H1 (cell line): ENCODE measurements at regions not wholly inside any gene's neighbourhood (a gene's known extent, or its start where the extent isn't known, plus 50 kb on each side); places are given as distances from the start of the nearest gene placed in this dataset.

ENCODE experiments used
- EP300 ChIP-seq, 2 experiments: IDR thresholded peaks; 1 replicate in 1 of 2; 2 replicates in 1 of 2; pipeline ENCODE4 v1.6.1; 2011 to 2012; ENCODE audit warnings: low read depth in 2 of 2, low read length in 2 of 2, mild to moderate bottlenecking in 2 of 2, borderline replicate concordance in 1 of 2, inconsistent platforms in 1 of 2, moderate library complexity in 1 of 2
- NANOG ChIP-seq: IDR thresholded peaks from 2 replicates; pipeline ENCODE4 v1.6.1; 2011; ENCODE audit warnings: low read length, low read depth, mild to moderate bottlenecking, inconsistent platforms; ENCODE audit not compliant: insufficient read depth, poor library complexity, severe bottlenecking
- POLR2AphosphoS5 ChIP-seq: IDR thresholded peaks from 2 replicates; pipeline ENCODE4 v1.6.1; 2011; ENCODE audit warnings: low read depth, low read length
- RAD21 ChIP-seq, 2 experiments: IDR thresholded peaks in 1 of 2; conservative IDR thresholded peaks in 1 of 2; 2 replicates each; pipeline ENCODE4 v1.6.1; 2011; ENCODE audit warnings: low read depth in 2 of 2, low read length in 2 of 2, improper control_type of control experiment in 1 of 2, inconsistent platforms in 1 of 2, mild to moderate bottlenecking in 1 of 2, moderate library complexity in 1 of 2
- TF ChIP-seq, protein P1 (sequence below): fragments of 300-600 bp; sonication (generic); IDR thresholded peaks from 2 replicates; pipeline ENCODE4 v1.7.1; 2012; ENCODE audit warnings: low read length, moderate library complexity, mild to moderate bottlenecking, inconsistent platforms; ENCODE audit not compliant: insufficient replicate concordance

- TF ChIP-seq, protein P1, sequence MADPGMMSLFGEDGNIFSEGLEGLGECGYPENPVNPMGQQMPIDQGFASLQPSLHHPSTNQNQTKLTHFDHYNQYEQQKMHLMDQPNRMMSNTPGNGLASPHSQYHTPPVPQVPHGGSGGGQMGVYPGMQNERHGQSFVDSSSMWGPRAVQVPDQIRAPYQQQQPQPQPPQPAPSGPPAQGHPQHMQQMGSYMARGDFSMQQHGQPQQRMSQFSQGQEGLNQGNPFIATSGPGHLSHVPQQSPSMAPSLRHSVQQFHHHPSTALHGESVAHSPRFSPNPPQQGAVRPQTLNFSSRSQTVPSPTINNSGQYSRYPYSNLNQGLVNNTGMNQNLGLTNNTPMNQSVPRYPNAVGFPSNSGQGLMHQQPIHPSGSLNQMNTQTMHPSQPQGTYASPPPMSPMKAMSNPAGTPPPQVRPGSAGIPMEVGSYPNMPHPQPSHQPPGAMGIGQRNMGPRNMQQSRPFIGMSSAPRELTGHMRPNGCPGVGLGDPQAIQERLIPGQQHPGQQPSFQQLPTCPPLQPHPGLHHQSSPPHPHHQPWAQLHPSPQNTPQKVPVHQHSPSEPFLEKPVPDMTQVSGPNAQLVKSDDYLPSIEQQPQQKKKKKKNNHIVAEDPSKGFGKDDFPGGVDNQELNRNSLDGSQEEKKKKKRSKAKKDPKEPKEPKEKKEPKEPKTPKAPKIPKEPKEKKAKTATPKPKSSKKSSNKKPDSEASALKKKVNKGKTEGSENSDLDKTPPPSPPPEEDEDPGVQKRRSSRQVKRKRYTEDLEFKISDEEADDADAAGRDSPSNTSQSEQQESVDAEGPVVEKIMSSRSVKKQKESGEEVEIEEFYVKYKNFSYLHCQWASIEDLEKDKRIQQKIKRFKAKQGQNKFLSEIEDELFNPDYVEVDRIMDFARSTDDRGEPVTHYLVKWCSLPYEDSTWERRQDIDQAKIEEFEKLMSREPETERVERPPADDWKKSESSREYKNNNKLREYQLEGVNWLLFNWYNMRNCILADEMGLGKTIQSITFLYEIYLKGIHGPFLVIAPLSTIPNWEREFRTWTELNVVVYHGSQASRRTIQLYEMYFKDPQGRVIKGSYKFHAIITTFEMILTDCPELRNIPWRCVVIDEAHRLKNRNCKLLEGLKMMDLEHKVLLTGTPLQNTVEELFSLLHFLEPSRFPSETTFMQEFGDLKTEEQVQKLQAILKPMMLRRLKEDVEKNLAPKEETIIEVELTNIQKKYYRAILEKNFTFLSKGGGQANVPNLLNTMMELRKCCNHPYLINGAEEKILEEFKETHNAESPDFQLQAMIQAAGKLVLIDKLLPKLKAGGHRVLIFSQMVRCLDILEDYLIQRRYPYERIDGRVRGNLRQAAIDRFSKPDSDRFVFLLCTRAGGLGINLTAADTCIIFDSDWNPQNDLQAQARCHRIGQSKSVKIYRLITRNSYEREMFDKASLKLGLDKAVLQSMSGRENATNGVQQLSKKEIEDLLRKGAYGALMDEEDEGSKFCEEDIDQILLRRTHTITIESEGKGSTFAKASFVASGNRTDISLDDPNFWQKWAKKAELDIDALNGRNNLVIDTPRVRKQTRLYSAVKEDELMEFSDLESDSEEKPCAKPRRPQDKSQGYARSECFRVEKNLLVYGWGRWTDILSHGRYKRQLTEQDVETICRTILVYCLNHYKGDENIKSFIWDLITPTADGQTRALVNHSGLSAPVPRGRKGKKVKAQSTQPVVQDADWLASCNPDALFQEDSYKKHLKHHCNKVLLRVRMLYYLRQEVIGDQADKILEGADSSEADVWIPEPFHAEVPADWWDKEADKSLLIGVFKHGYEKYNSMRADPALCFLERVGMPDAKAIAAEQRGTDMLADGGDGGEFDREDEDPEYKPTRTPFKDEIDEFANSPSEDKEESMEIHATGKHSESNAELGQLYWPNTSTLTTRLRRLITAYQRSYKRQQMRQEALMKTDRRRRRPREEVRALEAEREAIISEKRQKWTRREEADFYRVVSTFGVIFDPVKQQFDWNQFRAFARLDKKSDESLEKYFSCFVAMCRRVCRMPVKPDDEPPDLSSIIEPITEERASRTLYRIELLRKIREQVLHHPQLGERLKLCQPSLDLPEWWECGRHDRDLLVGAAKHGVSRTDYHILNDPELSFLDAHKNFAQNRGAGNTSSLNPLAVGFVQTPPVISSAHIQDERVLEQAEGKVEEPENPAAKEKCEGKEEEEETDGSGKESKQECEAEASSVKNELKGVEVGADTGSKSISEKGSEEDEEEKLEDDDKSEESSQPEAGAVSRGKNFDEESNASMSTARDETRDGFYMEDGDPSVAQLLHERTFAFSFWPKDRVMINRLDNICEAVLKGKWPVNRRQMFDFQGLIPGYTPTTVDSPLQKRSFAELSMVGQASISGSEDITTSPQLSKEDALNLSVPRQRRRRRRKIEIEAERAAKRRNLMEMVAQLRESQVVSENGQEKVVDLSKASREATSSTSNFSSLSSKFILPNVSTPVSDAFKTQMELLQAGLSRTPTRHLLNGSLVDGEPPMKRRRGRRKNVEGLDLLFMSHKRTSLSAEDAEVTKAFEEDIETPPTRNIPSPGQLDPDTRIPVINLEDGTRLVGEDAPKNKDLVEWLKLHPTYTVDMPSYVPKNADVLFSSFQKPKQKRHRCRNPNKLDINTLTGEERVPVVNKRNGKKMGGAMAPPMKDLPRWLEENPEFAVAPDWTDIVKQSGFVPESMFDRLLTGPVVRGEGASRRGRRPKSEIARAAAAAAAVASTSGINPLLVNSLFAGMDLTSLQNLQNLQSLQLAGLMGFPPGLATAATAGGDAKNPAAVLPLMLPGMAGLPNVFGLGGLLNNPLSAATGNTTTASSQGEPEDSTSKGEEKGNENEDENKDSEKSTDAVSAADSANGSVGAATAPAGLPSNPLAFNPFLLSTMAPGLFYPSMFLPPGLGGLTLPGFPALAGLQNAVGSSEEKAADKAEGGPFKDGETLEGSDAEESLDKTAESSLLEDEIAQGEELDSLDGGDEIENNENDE, result no peak
- TF ChIP-seq POLR2AphosphoS5, result no peak
- TF ChIP-seq EP300 (IDR thresholded peaks at IDR 0.05; ENCODE audit: borderline replicate concordance in 1 of 2, low read depth in 2 of 2, low read length in 2 of 2), result no peak
- TF ChIP-seq NANOG, result no peak
- TF ChIP-seq RAD21 (IDR thresholded peaks at IDR 0.05 in 1 of 2, conservative IDR thresholded peaks at IDR 0.05 in 1 of 2; ENCODE audit: low read depth in 2 of 2, low read length in 2 of 2), result no peak
Measured at GRCh38 chr11:122033193-122033592, 82.8 kb downstream of the BLID start (continued).
